ENCODE measurements at regions not wholly inside any gene's neighbourhood (a gene's known extent, or its start where the extent isn't known, plus 50 kb on each side); places are given as distances from the start of the nearest gene placed in this dataset.

DNA sequence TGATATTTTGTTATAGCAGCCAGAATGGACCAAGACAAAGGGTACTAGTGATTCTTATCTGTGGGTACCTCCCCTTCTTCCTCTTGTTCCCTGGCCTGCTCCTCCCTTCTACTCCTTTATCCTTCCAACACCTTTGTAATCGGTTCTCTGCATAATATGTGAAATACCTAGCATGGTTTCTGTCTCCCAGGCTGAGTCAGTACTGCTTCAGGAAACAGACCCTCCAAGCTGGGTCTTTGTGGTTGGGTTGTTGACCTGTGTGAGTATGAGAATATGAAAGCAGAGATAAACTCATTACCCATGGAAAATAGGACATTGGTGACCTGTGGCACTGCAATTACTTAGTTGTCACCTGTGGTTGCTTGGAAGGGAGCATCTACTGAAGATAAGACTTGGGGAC is 69.3 kb upstream of the KLF13 start:
- no peak overlapping the region for H2BK20ac ChIP-seq (ENCODE audit: low read length)
- no peak overlapping the region for H3K9ac ChIP-seq (replicated peaks in 1 of 4; ENCODE audit: extremely low read depth in 1 of 4, low read depth in 3 of 4, low read length in 3 of 4)
- no peak overlapping the region for H3K4ac ChIP-seq (replicated peaks; ENCODE audit: insufficient read length, low read depth, low read length)
- no peak overlapping the region for H3K4me2 ChIP-seq (ENCODE audit: insufficient read depth in 1 of 2, low read depth in 2 of 2, low read length in 2 of 2)
- H4K5ac ChIP-seq (ENCODE audit: insufficient read length, low read depth, low read length) = no peak overlapping the region
- H4K8ac ChIP-seq (ENCODE audit: extremely low read depth, insufficient read depth, low read length) = no peak overlapping the region
- H3K18ac ChIP-seq (ENCODE audit: extremely low read depth, low read length) = no peak overlapping the region
- no peak for FAIRE-seq
- H3K79me2 ChIP-seq (ENCODE audit: control insufficient read depth in 1 of 2, insufficient read depth in 2 of 2, low read length in 2 of 2) = no peaks in the 10 kb centered on the region
- no peaks in the 10 kb centered on the region for H3K4me1 ChIP-seq (replicated peaks in 1 of 4; ENCODE audit: control insufficient read depth in 3 of 4, insufficient read depth in 4 of 4, low read length in 3 of 4)
- ChIA-PET CTCF (ENCODE audit: partially characterized antibody) (no interaction called here), POLR2A (ENCODE audit: partially characterized antibody) (no interaction called here)
- DNase-seq (ENCODE audit: low read depth in 1 of 2, low spot score in 2 of 2) = no peak
- H2BK120ac ChIP-seq (replicated peaks; ENCODE audit: low read depth, low read length) = no peak overlapping the region
- H3K23me2 ChIP-seq (ENCODE audit: low read depth, low read length) = no peaks in the 10 kb centered on the region
- no peak overlapping the region for H2BK5ac ChIP-seq (ENCODE audit: low read depth, low read length)
- no peak overlapping the region for H3K4me3 ChIP-seq (ENCODE audit: extremely low read depth in 1 of 4, insufficient read depth in 2 of 4, low read depth in 3 of 4, low read length in 4 of 4)
- no peak overlapping the region for H2AK5ac ChIP-seq (ENCODE audit: low read depth, low read length)
- no peaks in the 10 kb centered on the region; a peak in 1 of 7 replicates for H3K27me3 ChIP-seq (replicated peaks in 1 of 4; ENCODE audit: control insufficient read depth in 3 of 4, extremely low read depth in 1 of 4, insufficient read depth in 3 of 4, low read length in 3 of 4)
- no peak overlapping the region for H2AFZ ChIP-seq (ENCODE audit: low read length)
- no peaks in the 10 kb centered on the region for H3K79me1 ChIP-seq (ENCODE audit: low read depth, low read length)
- no peaks in the 10 kb centered on the region for H4K20me1 ChIP-seq (replicated peaks in 1 of 2; ENCODE audit: control insufficient read depth in 1 of 2, insufficient read depth in 2 of 2, low read length in 2 of 2)
- H3K27ac ChIP-seq (ENCODE audit: low read depth, low read length) = no peak overlapping the region
- no peak overlapping the region for H2BK12ac ChIP-seq (ENCODE audit: low read depth, low read length)
- TF ChIP-seq CBX5 (IDR thresholded peaks at IDR 0.05; ENCODE audit: low read depth, low read length) (no peak), CHD1 (IDR thresholded peaks at IDR 0.05; ENCODE audit: low read depth, low read length) (no peak), SP4 (IDR thresholded peaks at IDR 0.05; ENCODE audit: low read length) (no peak), CREB1 (IDR thresholded peaks at IDR 0.05) (no peak)
- TF ChIP-seq, protein P1, sequence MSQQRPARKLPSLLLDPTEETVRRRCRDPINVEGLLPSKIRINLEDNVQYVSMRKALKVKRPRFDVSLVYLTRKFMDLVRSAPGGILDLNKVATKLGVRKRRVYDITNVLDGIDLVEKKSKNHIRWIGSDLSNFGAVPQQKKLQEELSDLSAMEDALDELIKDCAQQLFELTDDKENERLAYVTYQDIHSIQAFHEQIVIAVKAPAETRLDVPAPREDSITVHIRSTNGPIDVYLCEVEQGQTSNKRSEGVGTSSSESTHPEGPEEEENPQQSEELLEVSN (IDR thresholded peaks at IDR 0.05) = no peak
- WGBS, 2 experiments (ENCODE audit: extremely low coverage in 1 of 2, insufficient coverage in 1 of 2, insufficient read length in 1 of 2, insufficient replicate concordance in 2 of 2, low coverage in 1 of 2, low lambda C conversion rate in 2 of 2, missing lambda C conversion rate in 1 of 2) = 90% methylated on average over 1 of the region's 1 CpG; no CpG with 5 or more reads in 1 of the 2 experiments
- no peak overlapping the region for H4K91ac ChIP-seq (replicated peaks; ENCODE audit: insufficient read length, low read length)
- H3K56ac ChIP-seq (replicated peaks; ENCODE audit: insufficient read length, low read depth, low read length) = no peak overlapping the region
- H3K23ac ChIP-seq (ENCODE audit: insufficient read length) = no peak overlapping the region
- H2BK15ac ChIP-seq (ENCODE audit: low read length) = no peak overlapping the region
- no peaks in the 10 kb centered on the region for H3K9me3 ChIP-seq (ENCODE audit: insufficient read depth in 2 of 2, low read depth in 1 of 2, low read length in 1 of 2)
- H3K36me3 ChIP-seq (ENCODE audit: control insufficient read depth in 2 of 4, insufficient read depth in 4 of 4, low read length in 3 of 4) = no peaks in the 10 kb centered on the region
- no peak overlapping the region for H3K14ac ChIP-seq (ENCODE audit: insufficient read length)
